Epithelial cell of esophagus (primary cell): ENCODE measurements at regions not wholly inside any gene's neighbourhood (a gene's known extent, or its start where the extent isn't known, plus 50 kb on each side); places are given as distances from the start of the nearest gene placed in this dataset.
"Not testable (repeated sequence)": the region's sequence is repeated elsewhere in the genome, so short reads cannot be mapped to it uniquely, and the experiment has no call there.

ENCODE experiments used
- DNase-seq: peaks from one replicate; pipeline ENCODE4 v3.0.0; 2010; ENCODE audit warnings: low read depth
- H3K4me3 ChIP-seq: 2 replicates; pipeline ENCODE4 v1.5.1; 2011; ENCODE audit warnings: mild to moderate bottlenecking, low read length, control low read depth
- TF ChIP-seq, protein P1 (sequence below): IDR thresholded peaks from 2 replicates; pipeline ENCODE4 v1.5.1; 2011; ENCODE audit warnings: low read depth, mild to moderate bottlenecking, low read length, control low read depth, inconsistent platforms; ENCODE audit not compliant: insufficient read depth; ENCODE audit errors: missing control alignments

GRCh38 chr10:37067576-37067975 lies 57.8 kb upstream of the ANKRD30A start:
- no peak for DNase-seq
- no peak overlapping the region for H3K4me3 ChIP-seq
- TF ChIP-seq, protein P1, sequence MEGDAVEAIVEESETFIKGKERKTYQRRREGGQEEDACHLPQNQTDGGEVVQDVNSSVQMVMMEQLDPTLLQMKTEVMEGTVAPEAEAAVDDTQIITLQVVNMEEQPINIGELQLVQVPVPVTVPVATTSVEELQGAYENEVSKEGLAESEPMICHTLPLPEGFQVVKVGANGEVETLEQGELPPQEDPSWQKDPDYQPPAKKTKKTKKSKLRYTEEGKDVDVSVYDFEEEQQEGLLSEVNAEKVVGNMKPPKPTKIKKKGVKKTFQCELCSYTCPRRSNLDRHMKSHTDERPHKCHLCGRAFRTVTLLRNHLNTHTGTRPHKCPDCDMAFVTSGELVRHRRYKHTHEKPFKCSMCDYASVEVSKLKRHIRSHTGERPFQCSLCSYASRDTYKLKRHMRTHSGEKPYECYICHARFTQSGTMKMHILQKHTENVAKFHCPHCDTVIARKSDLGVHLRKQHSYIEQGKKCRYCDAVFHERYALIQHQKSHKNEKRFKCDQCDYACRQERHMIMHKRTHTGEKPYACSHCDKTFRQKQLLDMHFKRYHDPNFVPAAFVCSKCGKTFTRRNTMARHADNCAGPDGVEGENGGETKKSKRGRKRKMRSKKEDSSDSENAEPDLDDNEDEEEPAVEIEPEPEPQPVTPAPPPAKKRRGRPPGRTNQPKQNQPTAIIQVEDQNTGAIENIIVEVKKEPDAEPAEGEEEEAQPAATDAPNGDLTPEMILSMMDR, result no peak

- H3K4me3 ChIP-seq, DNase-seq: not testable (repeated sequence)
These were observed 63.1 kb upstream of the ANKRD30A start for GRCh38 chr10:37062296-37062695.

DNA sequence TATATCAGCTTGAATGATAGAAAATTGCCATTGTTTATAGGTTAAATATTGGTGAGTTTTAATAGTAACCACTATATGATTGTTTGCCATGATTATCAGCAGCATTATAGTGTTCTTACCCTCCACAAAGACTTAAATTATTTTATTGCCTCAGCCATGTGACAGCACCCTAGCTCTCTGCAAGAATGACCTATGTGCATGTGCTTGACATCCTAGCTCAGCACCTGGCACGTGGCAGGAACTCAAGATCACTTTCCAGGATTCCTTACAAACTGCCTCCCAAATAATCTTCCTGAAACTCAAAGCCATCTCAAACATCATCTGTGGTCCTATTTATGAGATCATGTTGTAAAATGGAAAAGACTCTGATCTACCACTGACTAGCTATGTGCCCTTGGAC lies 68.1 kb upstream of the ANKRD30A start:
- no peak overlapping the region for H3K4me3 ChIP-seq
- no peak for DNase-seq
- TF ChIP-seq, protein P1, result no peak

- no peak overlapping the region for H3K4me3 ChIP-seq
- no peak for DNase-seq
- TF ChIP-seq, protein P1, result no peak
These were observed 71.9 kb upstream of the ANKRD30A start for GRCh38 chr10:37053476-37053875.

- not testable (repeated sequence) for DNase-seq, H3K4me3 ChIP-seq
These were observed 75.4 kb upstream of the ANKRD30A start for GRCh38 chr10:37049982-37050381.

DNA sequence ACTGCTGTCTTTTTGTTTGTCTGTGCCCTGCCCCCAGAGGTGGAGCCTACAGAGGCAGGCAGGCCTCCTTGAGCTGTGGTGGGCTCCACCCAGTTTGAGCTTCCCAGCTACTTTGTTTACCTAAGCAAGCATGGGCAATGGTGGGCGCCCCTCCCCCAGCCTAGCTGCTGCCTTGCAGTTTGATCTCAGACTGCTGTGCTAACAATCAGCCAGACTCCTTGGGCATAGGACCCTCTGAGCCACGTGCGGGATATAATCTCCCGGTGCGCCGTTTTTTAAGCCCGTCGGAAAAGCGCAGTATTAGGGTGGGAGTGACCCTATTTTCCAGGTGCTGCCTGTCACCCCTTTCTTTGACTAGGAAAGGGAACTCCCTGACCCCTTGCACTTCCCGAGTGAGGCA lies 81.1 kb upstream of the ANKRD30A start:
- not testable (repeated sequence) for H3K4me3 ChIP-seq, DNase-seq

DNA sequence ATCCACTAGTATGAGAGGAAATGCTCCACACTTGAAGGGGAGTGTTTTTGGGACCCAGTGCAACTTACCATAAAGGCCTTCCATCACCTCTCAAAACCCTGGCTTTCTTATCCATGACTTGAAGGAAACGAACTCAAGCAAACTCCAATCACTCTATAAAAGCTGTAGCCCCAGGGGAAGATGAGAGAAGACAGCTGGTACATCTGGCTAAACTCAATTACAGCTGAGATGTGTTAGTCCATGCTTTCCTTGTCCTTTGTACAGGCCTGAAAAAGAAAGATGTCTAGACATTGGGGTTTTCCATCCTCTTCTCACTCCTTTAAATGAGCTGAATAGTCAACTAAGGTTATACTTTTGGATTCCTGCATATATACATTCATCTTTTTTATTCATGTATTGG lies 89.5 kb upstream of the ANKRD30A start:
- DNase-seq, result no peak
- H3K4me3 ChIP-seq, result no peak overlapping the region
- TF ChIP-seq, protein P1, result no peak

DNA sequence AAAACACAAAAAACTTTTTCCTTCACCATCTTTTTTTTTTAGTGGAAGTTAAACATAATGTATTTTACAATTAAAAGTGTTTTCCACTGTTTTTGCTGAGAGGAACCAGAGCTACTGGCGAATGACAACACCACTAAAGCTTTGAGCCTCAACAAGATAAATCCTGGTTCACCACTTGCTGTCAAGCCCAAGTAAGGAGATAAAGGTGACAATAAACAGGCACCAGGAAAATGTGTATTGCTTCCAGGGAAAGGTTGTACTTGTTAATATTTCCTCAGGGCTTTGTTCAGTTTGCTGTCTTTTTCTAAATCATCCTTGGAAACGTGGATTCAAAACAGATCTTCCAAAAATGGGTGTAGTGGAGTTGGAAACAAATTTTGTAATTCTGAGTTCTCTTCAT lies 109.9 kb upstream of the ANKRD30A start:
- no peak for DNase-seq
- TF ChIP-seq, protein P1, result no peak
- no peak overlapping the region for H3K4me3 ChIP-seq

DNA sequence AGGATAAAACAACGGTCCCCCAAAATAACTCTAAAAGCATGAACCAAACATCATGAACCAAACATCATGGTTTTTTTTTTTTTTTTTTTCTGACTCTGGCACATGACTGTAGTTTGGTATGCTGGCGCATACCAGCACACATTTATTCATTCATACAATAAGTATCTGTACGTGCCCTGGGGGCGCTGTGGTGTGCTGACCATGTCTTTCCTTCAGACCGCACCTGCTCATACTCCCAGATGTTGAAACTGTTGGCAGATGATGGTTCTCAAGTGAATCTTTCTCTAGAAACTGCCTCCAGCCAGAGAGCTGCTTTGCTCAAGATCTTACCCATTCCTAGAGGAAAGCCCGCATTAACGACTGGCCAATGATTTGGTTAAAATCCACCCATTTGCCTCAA lies 114.7 kb upstream of the ANKRD30A start:
- TF ChIP-seq, protein P1, result no peak
- DNase-seq, result no peak
- no peak overlapping the region for H3K4me3 ChIP-seq

DNA sequence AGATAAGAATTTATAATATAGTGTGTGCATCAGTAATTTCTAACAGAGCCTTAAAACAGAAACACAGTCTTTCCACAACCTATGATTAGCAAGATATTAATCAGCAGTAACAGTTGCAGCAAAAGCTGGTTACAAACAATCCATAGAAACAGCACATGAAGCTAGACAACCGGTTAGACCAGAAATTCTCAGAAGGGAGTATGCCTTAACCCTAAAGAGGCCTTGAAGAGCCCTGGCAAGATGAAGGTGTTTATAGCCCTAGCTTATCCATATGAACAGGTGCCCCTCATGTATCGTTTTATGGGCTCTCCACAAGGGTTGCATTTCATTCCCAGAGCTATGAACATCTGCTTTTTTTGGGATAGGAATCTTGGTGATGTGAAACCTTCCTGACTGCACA lies 117.1 kb upstream of the ANKRD30A start:
- not testable (repeated sequence) for H3K4me3 ChIP-seq
- DNase-seq, result peak; percentile 5
